ENCODE measurements at regions not wholly inside any gene's neighbourhood (a gene's known extent, or its start where the extent isn't known, plus 50 kb on each side); places are given as distances from the start of the nearest gene placed in this dataset.

DNA sequence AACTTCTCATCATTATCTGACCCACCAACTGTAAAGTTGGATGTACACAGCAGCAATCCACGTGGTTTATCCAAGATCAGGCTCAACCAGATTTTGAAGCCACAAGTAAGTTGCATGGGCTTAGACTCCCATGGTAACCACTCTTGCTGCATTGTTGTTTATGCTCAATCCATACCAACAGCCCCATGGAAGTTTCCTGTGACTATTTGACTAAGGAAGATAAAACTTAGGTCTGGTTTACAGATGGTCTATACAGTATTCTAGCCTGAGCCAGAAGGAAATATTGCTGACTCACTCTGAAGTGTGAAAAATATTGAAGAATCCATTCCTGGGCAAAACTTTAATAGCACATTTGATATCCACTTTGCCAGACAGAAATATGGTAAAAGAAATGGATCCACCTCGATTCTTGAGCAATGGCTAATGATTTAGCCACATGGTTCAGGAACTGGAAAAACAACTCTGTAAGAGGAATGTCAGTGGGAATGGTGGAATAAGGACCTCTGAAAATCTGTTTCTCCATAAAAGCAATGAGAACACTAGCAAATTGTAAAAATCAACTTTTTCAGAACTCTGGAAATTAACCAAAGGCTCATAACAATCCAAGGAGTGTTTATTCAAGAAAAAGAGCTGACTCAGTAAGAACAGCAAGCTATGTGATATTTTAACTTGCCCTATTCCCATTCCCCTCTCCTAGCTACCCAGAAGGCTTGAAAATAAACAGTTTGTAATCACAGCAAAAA, 162.9 kb upstream of the STT3B start:
- H3K79me2 ChIP-seq (ENCODE audit: insufficient read depth, low read length): no peaks in the 10 kb centered on the region
- H3K27ac ChIP-seq (ENCODE audit: low read depth, low read length, poor library complexity, severe bottlenecking): no peak overlapping the region
- TF ChIP-seq, protein P1, sequence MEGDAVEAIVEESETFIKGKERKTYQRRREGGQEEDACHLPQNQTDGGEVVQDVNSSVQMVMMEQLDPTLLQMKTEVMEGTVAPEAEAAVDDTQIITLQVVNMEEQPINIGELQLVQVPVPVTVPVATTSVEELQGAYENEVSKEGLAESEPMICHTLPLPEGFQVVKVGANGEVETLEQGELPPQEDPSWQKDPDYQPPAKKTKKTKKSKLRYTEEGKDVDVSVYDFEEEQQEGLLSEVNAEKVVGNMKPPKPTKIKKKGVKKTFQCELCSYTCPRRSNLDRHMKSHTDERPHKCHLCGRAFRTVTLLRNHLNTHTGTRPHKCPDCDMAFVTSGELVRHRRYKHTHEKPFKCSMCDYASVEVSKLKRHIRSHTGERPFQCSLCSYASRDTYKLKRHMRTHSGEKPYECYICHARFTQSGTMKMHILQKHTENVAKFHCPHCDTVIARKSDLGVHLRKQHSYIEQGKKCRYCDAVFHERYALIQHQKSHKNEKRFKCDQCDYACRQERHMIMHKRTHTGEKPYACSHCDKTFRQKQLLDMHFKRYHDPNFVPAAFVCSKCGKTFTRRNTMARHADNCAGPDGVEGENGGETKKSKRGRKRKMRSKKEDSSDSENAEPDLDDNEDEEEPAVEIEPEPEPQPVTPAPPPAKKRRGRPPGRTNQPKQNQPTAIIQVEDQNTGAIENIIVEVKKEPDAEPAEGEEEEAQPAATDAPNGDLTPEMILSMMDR (IDR thresholded peaks at IDR 0.05; ENCODE audit: low read length): no peak
- TF ChIP-seq EZH2 (IDR thresholded peaks at IDR 0.05; ENCODE audit: borderline replicate concordance, low read length): no peak
- no peaks in the 10 kb centered on the region for H3K4me1 ChIP-seq (ENCODE audit: insufficient read depth, low read length, severe bottlenecking)
- no peaks in the 10 kb centered on the region for H3K36me3 ChIP-seq (ENCODE audit: insufficient read depth, low read length)
- no peak overlapping the region for H3K4me3 ChIP-seq (ENCODE audit: low read depth, low read length, poor library complexity, severe bottlenecking)
- no peaks in the 10 kb centered on the region for H3K9me2 ChIP-seq (ENCODE audit: low read depth, low read length)
- no peak overlapping the region for H3K9ac ChIP-seq (ENCODE audit: low read length)
- H3K27me3 ChIP-seq (ENCODE audit: insufficient read depth, low read length): no peaks in the 10 kb centered on the region
- no peaks in the 10 kb centered on the region for H3F3A ChIP-seq (ENCODE audit: insufficient read depth, low read length)
- no peak overlapping the region for H3K4me2 ChIP-seq (ENCODE audit: low read length)
- H2AFZ ChIP-seq (ENCODE audit: low read length): no peak overlapping the region
- H3K9me3 ChIP-seq (ENCODE audit: low read length): no peaks in the 10 kb centered on the region
- H4K20me1 ChIP-seq (ENCODE audit: insufficient read depth, low read length): no peaks in the 10 kb centered on the region

DNA sequence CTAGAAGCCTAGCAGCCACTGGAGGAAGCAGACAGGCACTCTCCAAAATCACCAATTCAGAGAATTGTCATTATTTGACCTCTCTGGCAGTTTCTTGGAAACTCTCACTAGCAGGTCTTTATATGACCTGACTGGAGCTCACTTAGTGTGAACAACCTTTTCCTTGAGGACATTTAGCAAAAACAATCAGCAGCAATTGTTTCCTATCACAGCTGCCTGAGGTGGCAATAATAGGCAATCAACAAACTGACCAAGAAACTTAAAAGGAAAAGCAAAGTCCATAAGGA, 162.4 kb upstream of the STT3B start:
- H3K4me2 ChIP-seq (ENCODE audit: low read length): no peak overlapping the region

DNA sequence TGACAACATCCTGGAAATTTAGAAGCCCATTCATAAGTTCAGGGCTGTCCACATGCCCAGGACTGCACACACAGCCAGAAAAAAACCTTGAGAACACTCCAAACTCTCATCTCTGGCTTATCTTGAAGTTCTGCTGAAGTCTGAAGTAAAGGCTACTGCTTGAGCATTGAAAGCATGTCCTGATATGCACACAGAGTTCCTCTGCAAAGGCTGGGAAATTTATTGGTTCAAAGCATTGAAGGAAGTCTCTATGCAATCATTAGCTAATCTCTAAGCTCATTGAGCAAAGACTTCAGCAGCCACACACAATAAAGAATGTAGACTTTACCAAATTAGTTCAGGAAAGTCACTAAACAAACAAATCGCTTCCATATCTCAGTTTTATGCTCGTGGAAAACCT, 162.0 kb upstream of the STT3B start:
- Histone ChIP-seq H3K27ac (ENCODE audit: low read depth, low read length, poor library complexity, severe bottlenecking) (no peak overlapping the region), H3K4me2 (ENCODE audit: low read length) (no peak overlapping the region), H3K4me1 (ENCODE audit: insufficient read depth, low read length, severe bottlenecking) (no peaks in the 10 kb centered on the region), H3F3A (ENCODE audit: insufficient read depth, low read length) (no peaks in the 10 kb centered on the region), H3K27me3 (ENCODE audit: insufficient read depth, low read length) (no peaks in the 10 kb centered on the region), H3K4me3 (ENCODE audit: low read depth, low read length, poor library complexity, severe bottlenecking) (no peak overlapping the region), H4K20me1 (ENCODE audit: insufficient read depth, low read length) (no peaks in the 10 kb centered on the region), H3K36me3 (ENCODE audit: insufficient read depth, low read length) (no peaks in the 10 kb centered on the region), H2AFZ (ENCODE audit: low read length) (no peak overlapping the region), H3K79me2 (ENCODE audit: insufficient read depth, low read length) (no peaks in the 10 kb centered on the region), H3K9ac (ENCODE audit: low read length) (no peak overlapping the region), H3K9me3 (ENCODE audit: low read length) (no peaks in the 10 kb centered on the region), H3K9me2 (ENCODE audit: low read depth, low read length) (no peaks in the 10 kb centered on the region)
- no peak for TF ChIP-seq EZH2 (IDR thresholded peaks at IDR 0.05; ENCODE audit: borderline replicate concordance, low read length)
- TF ChIP-seq, protein P1 (IDR thresholded peaks at IDR 0.05; ENCODE audit: low read length): no peak

More for the DNA sequence above, 162.4 kb upstream of the STT3B start:
- Histone ChIP-seq H3K4me3 (ENCODE audit: low read depth, low read length, poor library complexity, severe bottlenecking) (no peak overlapping the region), H3K36me3 (ENCODE audit: insufficient read depth, low read length) (no peaks in the 10 kb centered on the region), H3K9me3 (ENCODE audit: low read length) (no peaks in the 10 kb centered on the region), H4K20me1 (ENCODE audit: insufficient read depth, low read length) (no peaks in the 10 kb centered on the region), H3K27me3 (ENCODE audit: insufficient read depth, low read length) (no peaks in the 10 kb centered on the region), H3K79me2 (ENCODE audit: insufficient read depth, low read length) (no peaks in the 10 kb centered on the region), H3K27ac (ENCODE audit: low read depth, low read length, poor library complexity, severe bottlenecking) (no peak overlapping the region), H3F3A (ENCODE audit: insufficient read depth, low read length) (no peaks in the 10 kb centered on the region), H2AFZ (ENCODE audit: low read length) (no peak overlapping the region), H3K4me1 (ENCODE audit: insufficient read depth, low read length, severe bottlenecking) (no peaks in the 10 kb centered on the region), H3K9me2 (ENCODE audit: low read depth, low read length) (no peaks in the 10 kb centered on the region), H3K9ac (ENCODE audit: low read length) (no peak overlapping the region)
- TF ChIP-seq, protein P1 (IDR thresholded peaks at IDR 0.05; ENCODE audit: low read length): no peak
- TF ChIP-seq EZH2 (IDR thresholded peaks at IDR 0.05; ENCODE audit: borderline replicate concordance, low read length): no peak
